Tibial nerve (tissue), 4 donors: ENCODE measurements at regions not wholly inside any gene's neighbourhood (a gene's known extent, or its start where the extent isn't known, plus 50 kb on each side); places are given as distances from the start of the nearest gene placed in this dataset.

Experiments used
- DNase-seq, 2 donors: peaks; one replicate each; pipeline ENCODE4 v3.0.0-alpha.2; 2019; ENCODE audit warnings: low spot score in 2 of 2
- H3K27ac ChIP-seq, 4 donors: fragments of 200-600 bp; sonication (generic) in 3 of 4; one replicate each; pipeline ENCODE4 v1.5.1; 2017 to 2019; ENCODE audit warnings: mild to moderate bottlenecking in 1 of 4
- H3K27me3 ChIP-seq, 2 donors: fragments of 200-600 bp; sonication (generic) in 1 of 2; one replicate each; pipeline versions ENCODE4 v1.5.1 to v1.6.0; 2017 to 2019
- H3K36me3 ChIP-seq, 3 donors: fragments of 200-600 bp; sonication (generic); one replicate each; pipeline ENCODE4 v1.5.1; 2018 to 2019
- H3K4me1 ChIP-seq, 4 donors: fragments of 200-600 bp; sonication (generic) in 3 of 4; one replicate each; pipeline ENCODE4 v1.5.1; 2017 to 2019
- H3K4me3 ChIP-seq, 4 donors: fragments of 200-600 bp; sonication (generic) in 3 of 4; one replicate each; pipeline ENCODE4 v1.5.1; 2017 to 2019; ENCODE audit warnings: mild to moderate bottlenecking in 1 of 4, moderate library complexity in 1 of 4
- H3K9me3 ChIP-seq, 4 donors: fragments of 200-600 bp; sonication (generic) in 3 of 4; one replicate each; pipeline ENCODE4 v1.5.1; 2017 to 2019
- CTCF ChIP-seq, 5 experiments: fragments of 200-600 bp in 3 of 5; fragments of 450-650 bp in 2 of 5; sonication (generic) in 3 of 5; IDR thresholded peaks; one replicate each; pipeline ENCODE4 v1.5.1; 2016 to 2019; ENCODE audit warnings: antibody characterized with exemption in 5 of 5, mild to moderate bottlenecking in 3 of 5, moderate library complexity in 2 of 5
- EP300 ChIP-seq, 2 donors: sonication (generic); formaldehyde crosslinking; IDR thresholded peaks; one replicate each; pipeline ENCODE4 v1.6.1; 2017; ENCODE audit warnings: antibody characterized with exemption in 2 of 2, mild to moderate bottlenecking in 1 of 2
- POLR2A ChIP-seq, 2 donors: fragments of 450-650 bp; IDR thresholded peaks; one replicate each; pipeline ENCODE4 v1.6.1; 2017; ENCODE audit warnings: antibody characterized with exemption in 2 of 2, mild to moderate bottlenecking in 2 of 2, moderate library complexity in 2 of 2
- WGBS, 2 donors: methylation state at CpG; one replicate each; pipeline ENCODE4 v1.1.5; 2018; 5-methylcytosine and 5-hydroxymethylcytosine counted together

DNA sequence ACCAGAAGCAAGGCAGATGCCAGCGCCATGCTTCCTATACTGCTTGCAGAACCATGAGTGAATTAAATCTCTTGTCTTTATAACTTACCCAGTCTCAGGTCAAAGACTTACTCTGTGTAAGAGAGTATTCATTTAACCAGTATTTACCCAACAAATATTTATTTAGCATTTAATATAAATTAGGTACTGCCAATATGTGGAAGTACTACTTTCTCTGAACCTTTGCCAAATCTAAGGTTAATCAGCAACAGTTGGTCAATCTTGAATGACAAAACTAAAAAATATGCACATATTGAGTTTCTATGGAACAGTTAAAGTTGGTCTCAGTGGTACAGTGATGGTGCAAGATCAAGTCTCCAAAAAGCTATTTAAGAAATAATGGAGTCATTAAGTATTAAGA lies 155.9 kb upstream of the CCNG1 start:
- no peaks in the 10 kb centered on the region for H3K9me3 ChIP-seq
- H3K27me3 ChIP-seq = no peaks in the 10 kb centered on the region
- no peak overlapping the region for H3K27ac ChIP-seq
- H3K4me3 ChIP-seq = no peak overlapping the region
- no peaks in the 10 kb centered on the region for H3K36me3 ChIP-seq
- 86 to 97% methylated on average over 1 of the region's 1 CpG for WGBS, 2 donors
- TF ChIP-seq POLR2A (IDR thresholded peaks at IDR 0.05) (no peak), CTCF (IDR thresholded peaks at IDR 0.05) (no peak), EP300 (IDR thresholded peaks at IDR 0.05) (no peak)
- no peak for DNase-seq
- H3K4me1 ChIP-seq = no peaks in the 10 kb centered on the region

- Histone ChIP-seq H3K36me3 (no peaks in the 10 kb centered on the region), H3K4me3 (no peak overlapping the region), H3K27ac (no peak overlapping the region), H3K9me3 (no peaks in the 10 kb centered on the region), H3K4me1 (no peaks in the 10 kb centered on the region), H3K27me3 (no peaks in the 10 kb centered on the region)
- 78 to 81% methylated on average over 1 of the region's 1 CpG for WGBS, 2 donors
- TF ChIP-seq EP300 (IDR thresholded peaks at IDR 0.05) (no peak), CTCF (IDR thresholded peaks at IDR 0.05) (no peak), POLR2A (IDR thresholded peaks at IDR 0.05) (no peak)
- DNase-seq = no peak
Measured at GRCh38 chr5:163293836-163294235, 143.6 kb upstream of the CCNG1 start.

- no peak for DNase-seq
- no peak overlapping the region for H3K4me3 ChIP-seq
- H3K9me3 ChIP-seq = no peaks in the 10 kb centered on the region
- no peaks in the 10 kb centered on the region for H3K4me1 ChIP-seq
- no peaks in the 10 kb centered on the region for H3K27me3 ChIP-seq
- no peaks in the 10 kb centered on the region for H3K36me3 ChIP-seq
- TF ChIP-seq POLR2A (IDR thresholded peaks at IDR 0.05) (no peak), EP300 (IDR thresholded peaks at IDR 0.05) (no peak), CTCF (IDR thresholded peaks at IDR 0.05) (no peak)
- H3K27ac ChIP-seq = no peak overlapping the region
- 74 to 78% methylated on average over 9 of the region's 9 CpGs for WGBS, 2 donors
Measured at GRCh38 chr5:163303718-163304117, 133.7 kb upstream of the CCNG1 start.

GRCh38 chr5:163305655-163306054 lies 131.7 kb upstream of the CCNG1 start:
- no peak for TF ChIP-seq POLR2A (IDR thresholded peaks at IDR 0.05)
- 42 to 50% methylated on average over 3 of the region's 3 CpGs for WGBS, 2 donors
- H3K27me3 ChIP-seq = no peaks in the 10 kb centered on the region
- H3K4me1 ChIP-seq = no peaks in the 10 kb centered on the region
- no peak overlapping the region for H3K4me3 ChIP-seq
- no peaks in the 10 kb centered on the region for H3K9me3 ChIP-seq
- H3K36me3 ChIP-seq = no peaks in the 10 kb centered on the region
- no peak overlapping the region for H3K27ac ChIP-seq
- no peak for DNase-seq

- Histone ChIP-seq H3K27me3 (no peaks in the 10 kb centered on the region), H3K27ac (no peak overlapping the region), H3K36me3 (no peaks in the 10 kb centered on the region), H3K9me3 (no peaks in the 10 kb centered on the region), H3K4me1 (no peaks in the 10 kb centered on the region), H3K4me3 (no peak overlapping the region)
- 62 to 65% methylated on average over 2 of the region's 2 CpGs for WGBS, 2 donors
- TF ChIP-seq CTCF (IDR thresholded peaks at IDR 0.05) (no peak), EP300 (IDR thresholded peaks at IDR 0.05) (no peak), POLR2A (IDR thresholded peaks at IDR 0.05) (no peak)
- no peak for DNase-seq
Measured at GRCh38 chr5:163306421-163306820, 131.0 kb upstream of the CCNG1 start.

DNA sequence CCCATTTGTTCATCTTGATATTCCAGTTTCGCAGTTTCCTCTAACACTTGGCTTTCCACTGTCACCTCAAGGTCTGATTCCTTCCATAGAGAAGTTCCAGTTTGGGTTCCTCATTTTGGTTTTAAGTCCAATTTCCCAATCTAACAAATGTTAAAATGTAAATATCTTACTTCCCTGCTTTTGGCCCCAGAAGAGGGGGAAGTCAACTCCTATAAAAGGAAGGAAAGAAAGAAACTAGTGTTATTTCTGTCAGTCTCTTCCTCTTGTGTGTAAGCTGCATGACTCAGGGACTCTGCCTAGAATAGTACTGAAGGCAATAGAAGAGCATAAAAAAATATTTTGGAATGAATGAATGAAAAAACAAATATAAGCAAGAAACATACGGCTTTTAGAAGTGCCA lies 127.5 kb upstream of the CCNG1 start:
- H3K4me3 ChIP-seq = no peak overlapping the region
- H3K27ac ChIP-seq = no peak overlapping the region
- no peak for DNase-seq
- no peaks in the 10 kb centered on the region for H3K36me3 ChIP-seq
- no peak for TF ChIP-seq POLR2A (IDR thresholded peaks at IDR 0.05)
- TF ChIP-seq CTCF (IDR thresholded peaks at IDR 0.05) = no peak
- TF ChIP-seq EP300 (IDR thresholded peaks at IDR 0.05) = no peak
- no peaks in the 10 kb centered on the region for H3K4me1 ChIP-seq
- WGBS, 2 donors = 56 to 70% methylated on average over 2 of the region's 2 CpGs
- peaks cover 0 to 15% (median 1%) of the 10 kb centered on the region in 4 donors for H3K9me3 ChIP-seq
- H3K27me3 ChIP-seq = no peaks in the 10 kb centered on the region
